DND-41 (cell line): ENCODE measurements at regions not wholly inside any gene's neighbourhood (a gene's known extent, or its start where the extent isn't known, plus 50 kb on each side); places are given as distances from the start of the nearest gene placed in this dataset.

Source experiments
- ATAC-seq: fragments of 200-7000 bp; cut with Tn5 transposase; 3 replicates; pipeline ENCODE4 v1.9.1; 2021; ENCODE audit warnings: low read depth; ENCODE audit not compliant: insufficient read depth
- DNase-seq: peaks from one replicate; pipeline ENCODE4 v3.0.0-alpha.2; 2020
- H2AFZ ChIP-seq: 2 replicates; pipeline ENCODE4 v1.6.0; 2012; ENCODE audit warnings: low read depth, low read length
- H3K27ac ChIP-seq: 2 replicates; pipeline ENCODE4 v1.5.1; 2012; ENCODE audit warnings: low read length, inconsistent platforms
- H3K27me3 ChIP-seq: fragments of 200-600 bp; sonication (generic); 2 replicates; pipeline ENCODE4 v1.6.0; 2012; ENCODE audit warnings: low read length, mild to moderate bottlenecking, inconsistent platforms; ENCODE audit not compliant: insufficient read depth, poor library complexity
- H3K36me3 ChIP-seq: 2 replicates; pipeline ENCODE4 v1.5.1; 2012; ENCODE audit warnings: low read length, inconsistent platforms; ENCODE audit not compliant: insufficient read depth
- H3K4me1 ChIP-seq: 2 replicates; pipeline ENCODE4 v1.5.1; 2012; ENCODE audit warnings: mild to moderate bottlenecking, low read length; ENCODE audit not compliant: insufficient read depth
- H3K4me2 ChIP-seq: 2 replicates; pipeline ENCODE4 v1.6.0; 2012; ENCODE audit warnings: mild to moderate bottlenecking, moderate library complexity, low read length, inconsistent platforms; ENCODE audit not compliant: insufficient read depth
- H3K4me3 ChIP-seq, 2 experiments: fragments of 200-600 bp in 1 of 2; shearing (Covaris generic) in 1 of 2; 2 replicates each; pipeline ENCODE4 v1.5.1; 2012 to 2016; ENCODE audit warnings: inconsistent platforms in 2 of 2, low read length in 2 of 2, mild to moderate bottlenecking in 2 of 2, low read depth in 1 of 2, moderate library complexity in 1 of 2
- H3K79me2 ChIP-seq: 2 replicates; pipeline ENCODE4 v1.6.0; 2012; ENCODE audit warnings: low read length, inconsistent platforms; ENCODE audit not compliant: insufficient read depth
- H3K9ac ChIP-seq: 2 replicates; pipeline ENCODE4 v1.6.0; 2012; ENCODE audit warnings: low read depth, mild to moderate bottlenecking, inconsistent platforms, low read length, moderate library complexity
- H3K9me3 ChIP-seq: 2 replicates; pipeline ENCODE4 v1.5.1; 2012; ENCODE audit warnings: low read length, moderate library complexity, mild to moderate bottlenecking, inconsistent platforms; ENCODE audit not compliant: insufficient read depth, severe bottlenecking
- H4K20me1 ChIP-seq: 2 replicates; pipeline ENCODE4 v1.6.0; 2012; ENCODE audit warnings: low read length; ENCODE audit not compliant: insufficient read depth
- EZH2 ChIP-seq: IDR thresholded peaks from 3 replicates; pipeline ENCODE4 v1.6.1; 2012; ENCODE audit warnings: borderline replicate concordance, low read depth, mild to moderate bottlenecking, moderate library complexity, low read length, inconsistent platforms; ENCODE audit not compliant: severe bottlenecking
- TF ChIP-seq, protein P1 (sequence below): IDR thresholded peaks from 2 replicates; pipeline ENCODE4 v1.5.1; 2012; ENCODE audit warnings: borderline replicate concordance, low read length, moderate library complexity, mild to moderate bottlenecking; ENCODE audit not compliant: poor library complexity, severe bottlenecking; ENCODE audit errors: extremely low read depth

DNA sequence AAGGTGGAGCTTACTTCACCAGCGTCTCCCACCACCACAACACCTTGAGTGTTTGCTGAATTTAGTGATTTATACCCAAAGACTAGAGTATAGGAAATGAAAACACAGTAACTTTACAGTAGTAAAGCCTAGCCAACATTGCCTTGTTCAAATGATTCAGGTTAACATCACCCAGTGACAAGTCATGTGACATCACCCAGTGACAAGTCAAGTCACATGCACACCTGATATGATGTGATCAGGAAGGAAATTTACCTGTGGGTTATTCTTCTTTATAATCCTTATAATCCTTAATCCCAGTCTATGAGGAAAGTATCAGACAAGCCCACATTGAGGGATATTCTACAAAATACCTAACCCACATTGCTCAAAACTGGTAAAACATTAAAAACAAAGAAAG is 545.6 kb upstream of the MEF2C start:
- no peaks in the 10 kb centered on the region for H3K4me1 ChIP-seq
- no peaks in the 10 kb centered on the region for H3K27me3 ChIP-seq
- H3K27ac ChIP-seq = no peak overlapping the region
- no peaks in the 10 kb centered on the region for H3K79me2 ChIP-seq
- H4K20me1 ChIP-seq = no peaks in the 10 kb centered on the region
- DNase-seq (no peak), ATAC-seq (no peak)
- H3K9me3 ChIP-seq = no peaks in the 10 kb centered on the region
- H3K36me3 ChIP-seq = no peaks in the 10 kb centered on the region
- no peak overlapping the region for H3K4me2 ChIP-seq
- no peak overlapping the region for H3K4me3 ChIP-seq
- no peak overlapping the region for H2AFZ ChIP-seq
- H3K9ac ChIP-seq = no peak overlapping the region
- no peak for TF ChIP-seq EZH2
- TF ChIP-seq, protein P1, sequence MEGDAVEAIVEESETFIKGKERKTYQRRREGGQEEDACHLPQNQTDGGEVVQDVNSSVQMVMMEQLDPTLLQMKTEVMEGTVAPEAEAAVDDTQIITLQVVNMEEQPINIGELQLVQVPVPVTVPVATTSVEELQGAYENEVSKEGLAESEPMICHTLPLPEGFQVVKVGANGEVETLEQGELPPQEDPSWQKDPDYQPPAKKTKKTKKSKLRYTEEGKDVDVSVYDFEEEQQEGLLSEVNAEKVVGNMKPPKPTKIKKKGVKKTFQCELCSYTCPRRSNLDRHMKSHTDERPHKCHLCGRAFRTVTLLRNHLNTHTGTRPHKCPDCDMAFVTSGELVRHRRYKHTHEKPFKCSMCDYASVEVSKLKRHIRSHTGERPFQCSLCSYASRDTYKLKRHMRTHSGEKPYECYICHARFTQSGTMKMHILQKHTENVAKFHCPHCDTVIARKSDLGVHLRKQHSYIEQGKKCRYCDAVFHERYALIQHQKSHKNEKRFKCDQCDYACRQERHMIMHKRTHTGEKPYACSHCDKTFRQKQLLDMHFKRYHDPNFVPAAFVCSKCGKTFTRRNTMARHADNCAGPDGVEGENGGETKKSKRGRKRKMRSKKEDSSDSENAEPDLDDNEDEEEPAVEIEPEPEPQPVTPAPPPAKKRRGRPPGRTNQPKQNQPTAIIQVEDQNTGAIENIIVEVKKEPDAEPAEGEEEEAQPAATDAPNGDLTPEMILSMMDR = no peak

GRCh38 chr5:89425062-89425461 is 542.1 kb upstream of the MEF2C start:
- Histone ChIP-seq H3K27me3 (no peaks in the 10 kb centered on the region), H4K20me1 (no peaks in the 10 kb centered on the region), H3K4me2 (no peak overlapping the region), H3K4me1 (no peaks in the 10 kb centered on the region), H3K27ac (no peak overlapping the region), H3K9ac (no peak overlapping the region), H3K9me3 (no peaks in the 10 kb centered on the region), H2AFZ (no peak overlapping the region), H3K79me2 (no peaks in the 10 kb centered on the region), H3K36me3 (no peaks in the 10 kb centered on the region), H3K4me3 (no peak overlapping the region)
- ATAC-seq (no peak), DNase-seq (no peak)
- TF ChIP-seq, protein P1 = no peak
- TF ChIP-seq EZH2 = no peak

DNA sequence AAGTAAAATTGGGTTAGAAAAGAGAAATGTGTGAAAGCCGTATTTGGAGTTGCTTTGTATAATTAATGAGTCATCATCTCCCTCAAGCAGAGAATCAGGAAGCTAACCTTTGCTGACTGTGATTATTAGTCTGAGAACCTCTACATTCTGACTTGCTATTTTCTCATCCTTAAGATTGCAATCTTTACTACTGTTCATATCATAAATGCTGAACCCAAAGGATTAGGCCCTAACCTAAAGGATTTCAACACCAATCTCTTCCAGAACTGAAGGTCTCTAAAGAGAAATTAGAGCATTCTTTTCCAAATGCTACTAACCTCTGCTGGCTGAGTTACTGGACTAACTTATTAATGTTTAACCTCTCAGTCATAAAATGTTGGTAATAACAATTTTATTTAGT is 538.1 kb upstream of the MEF2C start:
- Histone ChIP-seq H3K27ac (no peak overlapping the region), H2AFZ (no peak overlapping the region), H3K79me2 (no peaks in the 10 kb centered on the region), H3K4me1 (no peaks in the 10 kb centered on the region), H4K20me1 (no peaks in the 10 kb centered on the region), H3K36me3 (no peaks in the 10 kb centered on the region), H3K4me2 (no peak overlapping the region), H3K9ac (no peak overlapping the region), H3K9me3 (no peaks in the 10 kb centered on the region), H3K27me3 (no peaks in the 10 kb centered on the region), H3K4me3 (no peak overlapping the region)
- DNase-seq (no peak), ATAC-seq (no peak)
- TF ChIP-seq, protein P1 = no peak
- no peak for TF ChIP-seq EZH2
